ENCODE measurements at regions not wholly inside any gene's neighbourhood (a gene's known extent, or its start where the extent isn't known, plus 50 kb on each side); places are given as distances from the start of the nearest gene placed in this dataset.

DNA sequence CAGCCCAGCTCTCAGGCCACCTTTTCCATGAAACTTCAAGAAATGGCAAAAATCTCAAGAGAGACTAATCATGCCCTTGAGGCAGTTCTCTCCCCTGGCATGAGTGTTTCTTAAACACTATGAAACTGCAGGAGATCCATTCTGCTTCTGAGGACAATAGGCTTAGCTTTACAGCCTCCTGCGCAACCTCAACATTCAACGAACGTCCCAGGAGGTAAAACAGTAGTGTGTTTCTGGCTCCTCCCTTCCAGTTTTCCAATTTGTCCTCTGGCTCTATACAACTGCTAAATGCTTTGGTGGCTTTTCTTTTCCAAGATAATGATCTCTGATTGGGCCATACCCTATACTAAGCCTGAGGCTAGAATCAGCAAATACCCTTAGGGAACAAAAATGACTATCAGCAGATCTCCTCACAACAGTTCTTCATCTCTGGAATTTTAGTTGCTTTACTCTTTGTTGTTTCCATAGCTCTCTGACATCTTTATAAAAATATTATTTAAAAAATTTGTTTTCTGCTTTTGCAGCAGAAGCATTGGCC is 87.0 kb upstream of the FAT1 start:
- no peak for TF ChIP-seq CTCF (IDR thresholded peaks at IDR 0.05; ENCODE audit: insufficient read depth, low read length, poor library complexity, severe bottlenecking)
- no peak for TF ChIP-seq EZH2phosphoT487 (conservative IDR thresholded peaks at IDR 0.05; ENCODE audit: low read length)

All from SU-DHL-6 (cell line).